ENCODE measurements at regions not wholly inside any gene's neighbourhood (a gene's known extent, or its start where the extent isn't known, plus 50 kb on each side); places are given as distances from the start of the nearest gene placed in this dataset.

- TF ChIP-seq EZH2phosphoT487 (conservative IDR thresholded peaks at IDR 0.05; ENCODE audit: low read length): no peak
- no peak for TF ChIP-seq CTCF (IDR thresholded peaks at IDR 0.05; ENCODE audit: insufficient read depth, low read length, poor library complexity, severe bottlenecking)
Observed at GRCh38 chr5:1963941-1964451, 81.3 kb upstream of the IRX4 start.
